ENCODE measurements at regions not wholly inside any gene's neighbourhood (a gene's known extent, or its start where the extent isn't known, plus 50 kb on each side); places are given as distances from the start of the nearest gene placed in this dataset.

GRCh38 chr14:34021096-34021495 lies 70.2 kb upstream of the EGLN3 start:
- TF ChIP-seq POLR2A (IDR thresholded peaks at IDR 0.05; ENCODE audit: low read length) (no peak), GATA1 (IDR thresholded peaks at IDR 0.05; ENCODE audit: low read depth, low read length) (no peak)
